Parathyroid adenoma (tissue), 2 donors: ENCODE measurements at regions not wholly inside any gene's neighbourhood (a gene's known extent, or its start where the extent isn't known, plus 50 kb on each side); places are given as distances from the start of the nearest gene placed in this dataset.

Experiments used
- H2AFZ ChIP-seq: fragments of 300-600 bp; sonication (generic); one replicate; pipeline ENCODE4 v1.7.0; 2017; ENCODE audit warnings: antibody characterized with exemption, mild to moderate bottlenecking
- H3K27ac ChIP-seq: fragments of 300-600 bp; sonication (generic); one replicate; pipeline ENCODE4 v1.7.0; 2017
- H3K27me3 ChIP-seq: fragments of 300-600 bp; sonication (generic); one replicate; pipeline ENCODE4 v1.7.0; 2017; ENCODE audit warnings: low read length; ENCODE audit not compliant: control insufficient read depth, insufficient read depth
- H3K36me3 ChIP-seq: fragments of 300-600 bp; sonication (generic); one replicate; pipeline ENCODE4 v1.7.0; 2017; ENCODE audit warnings: low read length; ENCODE audit not compliant: control insufficient read depth, insufficient read depth
- H3K4me1 ChIP-seq: fragments of 300-600 bp; sonication (generic); one replicate; pipeline ENCODE4 v1.7.0; 2017; ENCODE audit warnings: control low read depth
- H3K4me2 ChIP-seq: fragments of 300-600 bp; sonication (generic); one replicate; pipeline ENCODE4 v1.7.0; 2017; ENCODE audit warnings: low read length
- H3K4me3 ChIP-seq: fragments of 300-600 bp; sonication (generic); one replicate; pipeline ENCODE4 v1.7.0; 2017; ENCODE audit warnings: low read depth, low read length
- H3K79me2 ChIP-seq: fragments of 300-600 bp; sonication (generic); one replicate; pipeline ENCODE4 v1.7.0; 2017; ENCODE audit warnings: control low read depth
- H3K9ac ChIP-seq: fragments of 300-600 bp; sonication (generic); one replicate; pipeline ENCODE4 v1.7.0; 2017; ENCODE audit warnings: mild to moderate bottlenecking
- H3K9me3 ChIP-seq: fragments of 300-600 bp; sonication (generic); one replicate; pipeline ENCODE4 v1.7.0; 2017; ENCODE audit warnings: low read length; ENCODE audit not compliant: control insufficient read depth
- TF ChIP-seq, protein P1 (sequence below): fragments of 300-600 bp; sonication (generic); IDR thresholded peaks from one replicate; pipeline ENCODE4 v1.7.0; 2017; ENCODE audit warnings: antibody characterized with exemption, mild to moderate bottlenecking
- donor health status: primary hyperparathyroidism.

DNA sequence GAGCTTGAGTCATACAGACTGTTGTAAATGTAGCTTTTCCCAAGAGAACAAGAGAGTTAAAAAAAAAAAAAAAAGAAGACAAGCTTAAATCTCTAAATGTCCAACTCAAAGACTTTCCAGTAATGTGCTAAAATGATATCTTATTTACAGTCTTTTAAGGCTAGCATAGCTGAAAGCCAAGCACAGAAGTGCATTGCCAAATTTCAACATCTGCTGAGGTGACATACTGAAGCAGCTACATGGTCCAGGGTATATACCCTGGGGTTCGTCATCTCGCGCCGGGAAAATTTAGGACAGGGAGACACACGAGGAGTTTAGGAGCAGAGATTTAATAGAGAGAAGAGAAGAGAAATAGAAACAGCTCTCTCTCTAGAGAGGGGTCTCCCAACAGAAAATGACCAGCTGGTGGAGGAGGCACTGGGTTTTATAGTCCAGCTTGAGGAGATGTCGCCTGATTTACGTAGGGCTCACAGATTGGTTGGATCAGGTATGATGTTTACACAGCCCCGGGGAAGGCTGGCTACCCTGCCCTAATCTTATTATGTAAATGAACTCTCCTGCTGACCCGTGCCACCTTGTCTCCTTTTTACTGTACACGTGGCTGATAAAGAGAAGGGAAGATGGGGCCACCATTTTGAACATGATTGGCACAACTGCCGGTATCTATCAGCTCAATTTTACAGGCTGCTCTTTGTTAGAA, 172.7 kb downstream of the TRIM33 start:
- no peaks in the 10 kb centered on the region for H3K4me1 ChIP-seq
- H3K27ac ChIP-seq: no peak overlapping the region
- no peaks in the 10 kb centered on the region for H3K79me2 ChIP-seq
- no peaks in the 10 kb centered on the region for H3K9me3 ChIP-seq
- no peak overlapping the region for H2AFZ ChIP-seq
- TF ChIP-seq, protein P1, sequence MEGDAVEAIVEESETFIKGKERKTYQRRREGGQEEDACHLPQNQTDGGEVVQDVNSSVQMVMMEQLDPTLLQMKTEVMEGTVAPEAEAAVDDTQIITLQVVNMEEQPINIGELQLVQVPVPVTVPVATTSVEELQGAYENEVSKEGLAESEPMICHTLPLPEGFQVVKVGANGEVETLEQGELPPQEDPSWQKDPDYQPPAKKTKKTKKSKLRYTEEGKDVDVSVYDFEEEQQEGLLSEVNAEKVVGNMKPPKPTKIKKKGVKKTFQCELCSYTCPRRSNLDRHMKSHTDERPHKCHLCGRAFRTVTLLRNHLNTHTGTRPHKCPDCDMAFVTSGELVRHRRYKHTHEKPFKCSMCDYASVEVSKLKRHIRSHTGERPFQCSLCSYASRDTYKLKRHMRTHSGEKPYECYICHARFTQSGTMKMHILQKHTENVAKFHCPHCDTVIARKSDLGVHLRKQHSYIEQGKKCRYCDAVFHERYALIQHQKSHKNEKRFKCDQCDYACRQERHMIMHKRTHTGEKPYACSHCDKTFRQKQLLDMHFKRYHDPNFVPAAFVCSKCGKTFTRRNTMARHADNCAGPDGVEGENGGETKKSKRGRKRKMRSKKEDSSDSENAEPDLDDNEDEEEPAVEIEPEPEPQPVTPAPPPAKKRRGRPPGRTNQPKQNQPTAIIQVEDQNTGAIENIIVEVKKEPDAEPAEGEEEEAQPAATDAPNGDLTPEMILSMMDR: no peak
- no peaks in the 10 kb centered on the region for H3K36me3 ChIP-seq
- H3K4me2 ChIP-seq: no peak overlapping the region
- no peak overlapping the region for H3K4me3 ChIP-seq
- no peaks in the 10 kb centered on the region for H3K27me3 ChIP-seq
- no peak overlapping the region for H3K9ac ChIP-seq

DNA sequence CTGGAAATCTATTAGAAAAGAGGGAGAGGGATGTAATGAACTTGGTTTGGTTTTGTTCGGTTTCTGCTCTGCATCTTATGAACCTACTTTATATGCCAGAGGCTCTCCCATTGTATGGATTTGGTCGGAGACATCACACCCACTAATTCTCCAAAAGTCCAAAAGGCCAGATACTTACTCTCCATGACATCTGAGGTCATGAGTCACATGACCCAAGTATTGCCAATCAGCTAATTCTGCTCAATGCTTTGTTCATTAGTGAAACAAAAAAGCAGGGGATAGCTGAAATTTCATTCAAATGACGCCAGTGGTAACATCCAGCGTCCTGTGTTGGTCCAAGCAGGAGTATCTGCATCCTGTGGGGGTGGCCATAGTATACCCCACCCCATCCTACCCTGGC, 173.6 kb downstream of the TRIM33 start:
- TF ChIP-seq, protein P1: no peak

DNA sequence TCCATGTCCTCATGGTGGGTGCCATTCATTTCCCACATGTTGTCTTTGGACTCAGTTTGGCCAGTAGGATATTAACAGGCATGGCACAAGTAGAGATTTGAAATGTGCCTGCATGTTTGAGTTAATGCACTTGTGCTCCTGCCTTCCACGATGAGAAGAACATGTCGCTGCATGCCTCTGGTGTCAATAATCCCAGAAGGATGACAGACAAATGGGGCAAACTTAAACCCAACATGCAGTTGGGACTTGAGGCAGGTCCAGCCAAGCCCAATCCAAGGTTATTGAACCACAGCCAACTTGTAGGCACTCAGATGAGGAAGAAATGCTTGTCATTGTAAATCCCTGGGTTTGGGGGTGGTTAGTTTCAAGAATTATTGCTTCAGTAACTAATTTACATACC, 174.6 kb downstream of the TRIM33 start:
- no peak overlapping the region for H3K4me3 ChIP-seq
- H3K9me3 ChIP-seq: no peaks in the 10 kb centered on the region
- H2AFZ ChIP-seq: no peak overlapping the region
- H3K9ac ChIP-seq: no peak overlapping the region
- no peak overlapping the region for H3K27ac ChIP-seq
- no peak overlapping the region for H3K4me2 ChIP-seq
- TF ChIP-seq, protein P1: no peak
- no peaks in the 10 kb centered on the region for H3K36me3 ChIP-seq
- no peaks in the 10 kb centered on the region for H3K4me1 ChIP-seq
- no peaks in the 10 kb centered on the region for H3K79me2 ChIP-seq
- no peaks in the 10 kb centered on the region for H3K27me3 ChIP-seq

More for the DNA sequence above, 173.6 kb downstream of the TRIM33 start:
- no peaks in the 10 kb centered on the region for H3K9me3 ChIP-seq
- H3K9ac ChIP-seq: no peak overlapping the region
- H3K4me2 ChIP-seq: no peak overlapping the region
- no peak overlapping the region for H3K27ac ChIP-seq
- H3K4me3 ChIP-seq: no peak overlapping the region
- no peaks in the 10 kb centered on the region for H3K4me1 ChIP-seq
- no peaks in the 10 kb centered on the region for H3K79me2 ChIP-seq
- H3K27me3 ChIP-seq: no peaks in the 10 kb centered on the region
- H2AFZ ChIP-seq: no peak overlapping the region
- H3K36me3 ChIP-seq: no peaks in the 10 kb centered on the region

DNA sequence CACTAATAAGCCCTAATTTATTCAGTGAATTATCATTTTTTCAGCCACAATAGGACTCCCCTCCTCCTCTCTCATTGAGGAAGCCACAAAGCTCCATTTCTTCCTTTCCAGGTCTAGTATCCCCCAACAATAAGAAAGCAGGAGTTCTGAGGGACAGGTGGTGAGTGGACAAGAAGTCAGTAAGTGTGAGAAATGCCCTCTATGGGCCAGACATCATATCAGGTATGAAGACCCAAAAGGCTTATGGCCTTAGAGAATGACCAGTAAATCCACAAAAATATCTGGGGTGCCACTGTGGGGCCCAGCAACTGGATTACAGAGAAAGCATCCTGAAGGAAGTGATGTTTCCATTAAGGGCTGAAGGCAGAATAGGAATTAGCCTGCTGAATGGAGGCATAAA, 175.7 kb downstream of the TRIM33 start:
- no peaks in the 10 kb centered on the region for H3K79me2 ChIP-seq
- no peak overlapping the region for H2AFZ ChIP-seq
- no peaks in the 10 kb centered on the region for H3K9me3 ChIP-seq
- H3K27me3 ChIP-seq: no peaks in the 10 kb centered on the region
- no peaks in the 10 kb centered on the region for H3K4me1 ChIP-seq
- H3K4me2 ChIP-seq: no peak overlapping the region
- H3K36me3 ChIP-seq: no peaks in the 10 kb centered on the region
- no peak overlapping the region for H3K9ac ChIP-seq
- no peak overlapping the region for H3K27ac ChIP-seq
- TF ChIP-seq, protein P1: no peak
- no peak overlapping the region for H3K4me3 ChIP-seq

DNA sequence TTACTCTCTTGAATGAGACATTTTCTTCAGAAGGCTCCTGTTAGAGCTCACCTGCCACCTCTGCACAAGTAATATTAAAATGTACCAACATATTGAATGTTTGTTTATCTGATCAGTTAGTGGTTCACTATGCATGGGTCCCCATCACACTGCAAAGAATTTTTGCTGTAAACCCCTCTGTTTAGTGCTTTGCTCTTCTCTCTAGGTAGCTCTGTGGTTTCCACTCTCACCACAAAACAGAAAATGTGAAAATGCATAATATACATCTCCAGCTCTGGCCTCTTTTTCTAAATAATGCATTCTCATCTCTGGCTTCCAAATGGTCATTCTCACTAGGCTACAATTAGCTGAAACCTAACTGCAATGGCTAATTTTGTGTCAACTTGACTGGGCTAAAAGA, 176.7 kb downstream of the TRIM33 start:
- Histone ChIP-seq H3K9me3 (no peaks in the 10 kb centered on the region), H3K4me3 (no peak overlapping the region), H3K79me2 (no peaks in the 10 kb centered on the region), H3K27ac (no peak overlapping the region), H3K9ac (no peak overlapping the region), H3K4me2 (no peak overlapping the region), H3K27me3 (no peaks in the 10 kb centered on the region), H2AFZ (no peak overlapping the region), H3K36me3 (no peaks in the 10 kb centered on the region), H3K4me1 (no peaks in the 10 kb centered on the region)
- TF ChIP-seq, protein P1: no peak
